ENCODE measurements at regions not wholly inside any gene's neighbourhood (a gene's known extent, or its start where the extent isn't known, plus 50 kb on each side); places are given as distances from the start of the nearest gene placed in this dataset.
"Not testable (repeated sequence)": the region's sequence is repeated elsewhere in the genome, so short reads cannot be mapped to it uniquely, and the experiment has no call there.

DNA sequence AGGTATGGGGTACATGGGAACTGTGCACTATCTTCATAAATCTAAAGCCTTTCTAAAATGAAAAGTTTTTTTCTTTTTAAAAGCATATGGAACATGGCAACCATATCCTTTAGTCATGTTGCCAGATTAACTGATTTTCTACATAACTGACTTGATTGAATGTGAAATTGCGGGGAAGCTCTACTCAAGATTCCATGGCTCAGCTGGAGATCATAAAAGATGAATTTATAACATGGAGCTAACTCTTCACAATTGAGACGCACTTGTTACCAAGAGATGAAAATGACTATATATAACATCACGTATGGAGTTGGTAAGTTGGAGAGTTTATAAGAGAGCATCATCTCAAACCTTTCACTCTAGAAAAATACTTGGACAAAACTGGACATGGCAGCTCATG is 190.2 kb upstream of the MYO3A start:
- no peak for DNase-seq
- no peak overlapping the region for H3K27ac Mint-ChIP-seq
- H3K27me3 Mint-ChIP-seq (ENCODE audit: insufficient read depth), result no peaks in the 10 kb centered on the region
- H3K4me1 Mint-ChIP-seq (ENCODE audit: low read depth), result no peaks in the 10 kb centered on the region
- H3K4me3 Mint-ChIP-seq, result no peak overlapping the region
- H3K9me3 Mint-ChIP-seq, result peaks cover 10% of the 10 kb centered on the region; the same call in 1 of the 2 replicates
- TF ChIP-seq, protein P1, sequence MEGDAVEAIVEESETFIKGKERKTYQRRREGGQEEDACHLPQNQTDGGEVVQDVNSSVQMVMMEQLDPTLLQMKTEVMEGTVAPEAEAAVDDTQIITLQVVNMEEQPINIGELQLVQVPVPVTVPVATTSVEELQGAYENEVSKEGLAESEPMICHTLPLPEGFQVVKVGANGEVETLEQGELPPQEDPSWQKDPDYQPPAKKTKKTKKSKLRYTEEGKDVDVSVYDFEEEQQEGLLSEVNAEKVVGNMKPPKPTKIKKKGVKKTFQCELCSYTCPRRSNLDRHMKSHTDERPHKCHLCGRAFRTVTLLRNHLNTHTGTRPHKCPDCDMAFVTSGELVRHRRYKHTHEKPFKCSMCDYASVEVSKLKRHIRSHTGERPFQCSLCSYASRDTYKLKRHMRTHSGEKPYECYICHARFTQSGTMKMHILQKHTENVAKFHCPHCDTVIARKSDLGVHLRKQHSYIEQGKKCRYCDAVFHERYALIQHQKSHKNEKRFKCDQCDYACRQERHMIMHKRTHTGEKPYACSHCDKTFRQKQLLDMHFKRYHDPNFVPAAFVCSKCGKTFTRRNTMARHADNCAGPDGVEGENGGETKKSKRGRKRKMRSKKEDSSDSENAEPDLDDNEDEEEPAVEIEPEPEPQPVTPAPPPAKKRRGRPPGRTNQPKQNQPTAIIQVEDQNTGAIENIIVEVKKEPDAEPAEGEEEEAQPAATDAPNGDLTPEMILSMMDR (IDR thresholded peaks at IDR 0.05), result no peak
- H3K36me3 Mint-ChIP-seq (ENCODE audit: low read depth), result no peaks in the 10 kb centered on the region

GRCh38 chr10:25744574-25744973 is 189.5 kb upstream of the MYO3A start:
- Mint-ChIP-seq H3K27me3 (ENCODE audit: insufficient read depth) (no peaks in the 10 kb centered on the region), H3K27ac (no peak overlapping the region), H3K36me3 (ENCODE audit: low read depth) (no peaks in the 10 kb centered on the region), H3K9me3 (peaks cover 9% of the 10 kb centered on the region; the same call in 1 of the 2 replicates), H3K4me3 (no peak overlapping the region), H3K4me1 (ENCODE audit: low read depth) (no peaks in the 10 kb centered on the region)
- TF ChIP-seq, protein P1 (IDR thresholded peaks at IDR 0.05), result no peak
- DNase-seq, result no peak

DNA sequence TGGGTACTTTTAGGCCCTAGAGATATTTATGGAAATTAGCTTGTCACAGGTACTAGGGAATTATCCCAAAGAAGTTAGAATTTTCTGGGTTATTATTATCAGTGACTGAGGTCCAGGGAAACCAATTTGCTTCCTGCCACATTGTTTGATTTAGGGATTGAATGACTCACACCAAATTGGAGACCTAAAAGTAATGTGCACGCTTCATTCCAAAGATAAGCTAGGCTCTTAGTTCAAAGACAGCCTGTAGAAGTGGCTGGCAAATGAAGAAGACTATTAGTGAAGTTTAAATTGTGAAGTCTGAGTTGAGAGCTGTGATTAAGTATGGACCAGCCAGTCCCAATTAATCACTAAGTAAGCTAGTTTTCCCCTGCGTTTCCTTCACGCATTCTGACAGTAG is 188.1 kb upstream of the MYO3A start:
- no peak overlapping the region for H3K27ac Mint-ChIP-seq
- H3K4me3 Mint-ChIP-seq, result no peak overlapping the region
- H3K36me3 Mint-ChIP-seq (ENCODE audit: low read depth), result no peaks in the 10 kb centered on the region
- no peak for DNase-seq
- H3K27me3 Mint-ChIP-seq (ENCODE audit: insufficient read depth), result no peaks in the 10 kb centered on the region
- H3K9me3 Mint-ChIP-seq, result peaks cover 9% of the 10 kb centered on the region; the same call in 1 of the 2 replicates
- TF ChIP-seq, protein P1 (IDR thresholded peaks at IDR 0.05), result no peak
- no peaks in the 10 kb centered on the region for H3K4me1 Mint-ChIP-seq (ENCODE audit: low read depth)

DNA sequence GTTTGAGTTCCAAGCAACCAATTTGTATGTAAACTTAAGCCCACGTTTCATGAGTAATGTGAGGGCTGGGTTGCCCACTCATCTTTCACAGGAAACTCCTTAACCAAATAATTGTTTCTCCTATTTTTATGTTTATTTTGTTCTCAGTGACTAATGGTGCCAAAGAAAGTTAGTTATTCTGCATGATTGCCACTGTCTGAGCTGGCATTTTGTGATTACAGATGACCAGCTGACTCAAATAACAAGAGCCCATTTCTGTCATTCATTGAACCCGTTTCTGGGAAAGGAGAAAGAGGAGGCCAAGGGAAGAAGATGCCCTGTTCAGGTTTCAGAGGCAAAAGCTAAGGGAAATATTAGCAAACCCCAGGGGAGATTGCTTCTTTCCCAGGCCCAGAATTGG is 186.9 kb upstream of the MYO3A start:
- Mint-ChIP-seq H3K27ac (no peak overlapping the region), H3K36me3 (ENCODE audit: low read depth) (no peaks in the 10 kb centered on the region), H3K27me3 (ENCODE audit: insufficient read depth) (no peaks in the 10 kb centered on the region), H3K9me3 (peaks cover 4% of the 10 kb centered on the region; the same call in 1 of the 2 replicates), H3K4me1 (ENCODE audit: low read depth) (no peaks in the 10 kb centered on the region), H3K4me3 (no peak overlapping the region)
- TF ChIP-seq, protein P1 (IDR thresholded peaks at IDR 0.05), result no peak
- no peak for DNase-seq

DNA sequence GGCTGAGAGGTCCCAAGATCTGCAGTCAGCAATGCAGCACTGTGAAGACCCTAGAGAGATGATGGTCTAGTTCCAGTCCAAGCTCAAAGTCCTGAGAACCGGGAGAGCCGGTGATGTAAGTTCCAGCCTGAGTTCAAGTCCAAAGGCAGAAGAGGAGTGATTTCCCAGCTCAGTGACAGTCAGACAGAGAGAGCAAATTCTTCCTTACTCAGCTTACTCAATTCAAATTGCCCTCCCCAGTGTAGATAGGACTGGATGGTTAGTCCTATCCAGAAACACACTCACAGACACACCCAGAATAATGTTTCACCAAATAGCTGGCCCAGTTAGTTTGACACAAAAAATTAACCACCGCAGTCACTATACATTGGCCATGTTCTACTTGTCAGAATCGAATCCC is 185.5 kb upstream of the MYO3A start:
- TF ChIP-seq, protein P1 (IDR thresholded peaks at IDR 0.05), result no peak
- Mint-ChIP-seq H3K4me1 (ENCODE audit: low read depth) (no peaks in the 10 kb centered on the region), H3K36me3 (ENCODE audit: low read depth) (no peaks in the 10 kb centered on the region), H3K9me3 (peaks cover 4% of the 10 kb centered on the region; the same call in 1 of the 2 replicates), H3K27me3 (ENCODE audit: insufficient read depth) (no peaks in the 10 kb centered on the region), H3K4me3 (no peak overlapping the region), H3K27ac (no peak overlapping the region)
- DNase-seq, result no peak

DNA sequence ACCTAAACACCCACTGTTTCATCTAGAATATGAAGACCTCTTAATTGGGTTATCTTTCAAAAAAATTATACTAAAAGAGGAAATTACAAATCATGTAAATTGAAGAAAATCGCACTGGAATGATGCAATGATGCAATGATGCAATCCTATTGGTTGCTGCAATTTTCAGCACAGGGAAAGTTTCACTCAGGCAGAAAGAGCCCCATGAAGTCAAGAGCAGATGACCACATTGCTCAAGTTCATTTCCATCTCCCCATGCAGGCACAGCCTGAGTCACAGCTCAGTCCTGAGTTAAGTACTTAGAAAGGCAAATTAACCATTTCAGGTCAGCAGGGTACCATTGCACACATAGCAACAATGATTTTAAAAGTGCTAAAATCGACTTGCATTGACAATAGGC is 180.3 kb upstream of the MYO3A start:
- no peaks in the 10 kb centered on the region for H3K27me3 Mint-ChIP-seq (ENCODE audit: insufficient read depth)
- H3K27ac Mint-ChIP-seq, result no peak overlapping the region
- H3K36me3 Mint-ChIP-seq (ENCODE audit: low read depth), result no peaks in the 10 kb centered on the region

GRCh38 chr10:25755874-25756273 is 178.2 kb upstream of the MYO3A start:
- not testable (repeated sequence) for H3K4me3 Mint-ChIP-seq; H3K27me3 Mint-ChIP-seq (ENCODE audit: insufficient read depth); H3K4me1 Mint-ChIP-seq (ENCODE audit: low read depth); H3K27ac Mint-ChIP-seq; DNase-seq; H3K36me3 Mint-ChIP-seq (ENCODE audit: low read depth)
- H3K9me3 Mint-ChIP-seq, result peaks cover 16% of the 10 kb centered on the region

More for the DNA sequence above, 180.3 kb upstream of the MYO3A start:
- Mint-ChIP-seq H3K4me1 (ENCODE audit: low read depth) (no peaks in the 10 kb centered on the region), H3K4me3 (no peak overlapping the region), H3K9me3 (peaks cover 14% of the 10 kb centered on the region)
- no peak for DNase-seq
- TF ChIP-seq, protein P1 (IDR thresholded peaks at IDR 0.05), result no peak
